ENCODE measurements at regions not wholly inside any gene's neighbourhood (a gene's known extent, or its start where the extent isn't known, plus 50 kb on each side); places are given as distances from the start of the nearest gene placed in this dataset.

DNA sequence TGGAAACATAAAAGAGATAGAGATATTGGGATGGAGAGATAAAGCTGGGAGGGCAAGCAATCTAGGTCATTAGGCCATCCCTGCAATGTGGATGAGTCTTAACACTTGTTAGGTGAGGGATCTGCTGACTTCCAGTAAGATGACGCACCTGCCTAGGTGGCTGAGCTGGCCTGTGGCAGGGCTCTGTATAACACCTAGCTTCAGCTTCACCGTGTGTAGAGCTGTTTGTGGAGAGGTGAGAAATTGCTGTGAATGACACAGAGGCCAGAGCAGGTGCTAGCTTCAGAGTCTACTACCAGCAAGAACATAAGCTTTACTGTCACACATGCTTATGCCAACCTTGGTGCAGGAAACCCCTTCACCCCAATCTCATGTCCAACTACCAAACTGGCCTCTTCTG lies 1010.0 kb downstream of the TYW1 start:
- no peak for TF ChIP-seq EZH2 (IDR thresholded peaks at IDR 0.05; ENCODE audit: borderline replicate concordance, low read depth, low read length, poor library complexity, severe bottlenecking)
- TF ChIP-seq, protein P1, sequence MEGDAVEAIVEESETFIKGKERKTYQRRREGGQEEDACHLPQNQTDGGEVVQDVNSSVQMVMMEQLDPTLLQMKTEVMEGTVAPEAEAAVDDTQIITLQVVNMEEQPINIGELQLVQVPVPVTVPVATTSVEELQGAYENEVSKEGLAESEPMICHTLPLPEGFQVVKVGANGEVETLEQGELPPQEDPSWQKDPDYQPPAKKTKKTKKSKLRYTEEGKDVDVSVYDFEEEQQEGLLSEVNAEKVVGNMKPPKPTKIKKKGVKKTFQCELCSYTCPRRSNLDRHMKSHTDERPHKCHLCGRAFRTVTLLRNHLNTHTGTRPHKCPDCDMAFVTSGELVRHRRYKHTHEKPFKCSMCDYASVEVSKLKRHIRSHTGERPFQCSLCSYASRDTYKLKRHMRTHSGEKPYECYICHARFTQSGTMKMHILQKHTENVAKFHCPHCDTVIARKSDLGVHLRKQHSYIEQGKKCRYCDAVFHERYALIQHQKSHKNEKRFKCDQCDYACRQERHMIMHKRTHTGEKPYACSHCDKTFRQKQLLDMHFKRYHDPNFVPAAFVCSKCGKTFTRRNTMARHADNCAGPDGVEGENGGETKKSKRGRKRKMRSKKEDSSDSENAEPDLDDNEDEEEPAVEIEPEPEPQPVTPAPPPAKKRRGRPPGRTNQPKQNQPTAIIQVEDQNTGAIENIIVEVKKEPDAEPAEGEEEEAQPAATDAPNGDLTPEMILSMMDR (conservative IDR thresholded peaks at IDR 0.05; ENCODE audit: low read depth, low read length): no peak

Measured in A673 (cell line).